NB4 (cell line): ENCODE measurements at regions not wholly inside any gene's neighbourhood (a gene's known extent, or its start where the extent isn't known, plus 50 kb on each side); places are given as distances from the start of the nearest gene placed in this dataset.

ENCODE experiments used
- DNase-seq: peaks from one replicate; pipeline ENCODE4 v3.0.0; 2010; ENCODE audit warnings: low read depth
- H3K4me3 ChIP-seq: one replicate; pipeline ENCODE4 v1.5.1; 2011; ENCODE audit warnings: mild to moderate bottlenecking, low read depth, low read length, moderate library complexity
- MAX ChIP-seq: IDR thresholded peaks from 2 replicates; pipeline ENCODE4 v1.6.1; 2011; ENCODE audit warnings: low read depth, low read length
- MYC ChIP-seq: IDR thresholded peaks from 2 replicates; pipeline ENCODE4 v1.6.1; 2011; ENCODE audit warnings: low read depth, low read length
- POLR2A ChIP-seq: IDR thresholded peaks from 2 replicates; pipeline ENCODE4 v1.6.1; 2011; ENCODE audit warnings: mild to moderate bottlenecking; ENCODE audit not compliant: insufficient read length; ENCODE audit errors: extremely low read depth
- TF ChIP-seq, protein P1 (sequence below): IDR thresholded peaks from one replicate; pipeline ENCODE4 v1.5.1; 2012; ENCODE audit warnings: low read depth, low read length

DNA sequence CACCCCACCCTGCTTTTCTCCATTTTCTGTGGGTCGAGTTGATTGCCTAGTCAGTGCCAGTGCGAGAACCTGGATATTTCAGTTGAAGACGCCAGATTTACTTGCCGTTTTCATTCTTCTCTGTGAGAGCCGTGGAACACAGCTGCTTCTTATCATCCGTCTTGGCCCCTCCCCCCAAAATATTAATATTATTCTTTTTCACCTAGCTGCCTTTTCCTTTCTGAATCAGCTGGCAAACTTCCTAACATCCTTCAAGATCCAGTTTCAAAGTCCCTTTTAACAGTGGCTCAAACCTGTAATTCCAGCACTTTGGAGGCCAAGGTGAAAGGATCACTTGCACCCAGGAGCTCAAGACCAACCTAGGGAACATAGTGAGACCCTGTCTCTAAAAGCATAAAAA lies 117.1 kb upstream of the RASA1 start:
- H3K4me3 ChIP-seq, result no peak overlapping the region
- TF ChIP-seq, protein P1, sequence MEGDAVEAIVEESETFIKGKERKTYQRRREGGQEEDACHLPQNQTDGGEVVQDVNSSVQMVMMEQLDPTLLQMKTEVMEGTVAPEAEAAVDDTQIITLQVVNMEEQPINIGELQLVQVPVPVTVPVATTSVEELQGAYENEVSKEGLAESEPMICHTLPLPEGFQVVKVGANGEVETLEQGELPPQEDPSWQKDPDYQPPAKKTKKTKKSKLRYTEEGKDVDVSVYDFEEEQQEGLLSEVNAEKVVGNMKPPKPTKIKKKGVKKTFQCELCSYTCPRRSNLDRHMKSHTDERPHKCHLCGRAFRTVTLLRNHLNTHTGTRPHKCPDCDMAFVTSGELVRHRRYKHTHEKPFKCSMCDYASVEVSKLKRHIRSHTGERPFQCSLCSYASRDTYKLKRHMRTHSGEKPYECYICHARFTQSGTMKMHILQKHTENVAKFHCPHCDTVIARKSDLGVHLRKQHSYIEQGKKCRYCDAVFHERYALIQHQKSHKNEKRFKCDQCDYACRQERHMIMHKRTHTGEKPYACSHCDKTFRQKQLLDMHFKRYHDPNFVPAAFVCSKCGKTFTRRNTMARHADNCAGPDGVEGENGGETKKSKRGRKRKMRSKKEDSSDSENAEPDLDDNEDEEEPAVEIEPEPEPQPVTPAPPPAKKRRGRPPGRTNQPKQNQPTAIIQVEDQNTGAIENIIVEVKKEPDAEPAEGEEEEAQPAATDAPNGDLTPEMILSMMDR, result no peak
- DNase-seq, result no peak

DNA sequence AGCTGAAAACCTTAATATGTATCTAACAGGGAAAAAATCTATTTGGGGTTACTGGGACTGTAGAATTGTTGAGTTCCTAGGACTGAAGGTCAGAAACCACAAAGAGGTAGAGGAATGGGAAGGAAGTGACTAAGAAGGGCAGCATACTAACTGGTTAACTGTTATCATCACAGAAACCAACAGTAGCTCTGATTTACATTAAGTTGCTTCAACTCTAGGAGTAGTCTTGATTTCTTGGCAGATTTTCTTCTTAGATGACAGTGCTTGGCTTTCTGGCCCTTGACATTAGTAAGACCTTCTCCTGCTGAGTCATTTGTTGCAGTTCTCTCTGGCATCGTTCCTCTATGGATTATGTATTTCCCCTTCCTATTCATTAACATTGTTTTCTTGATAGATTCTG lies 116.1 kb upstream of the RASA1 start:
- TF ChIP-seq POLR2A (no peak), MYC (no peak), MAX (no peak)
- TF ChIP-seq, protein P1, result no peak
- DNase-seq, result peak; percentile 47
- H3K4me3 ChIP-seq, result no peak overlapping the region

- TF ChIP-seq MAX, result no peak
- TF ChIP-seq MYC, result no peak
- no peak for TF ChIP-seq POLR2A
- TF ChIP-seq, protein P1, result no peak
- no peak overlapping the region for H3K4me3 ChIP-seq
- no peak for DNase-seq
Measured at GRCh38 chr5:87152886-87153285, 114.8 kb upstream of the RASA1 start.

- no peak overlapping the region for H3K4me3 ChIP-seq
- no peak for TF ChIP-seq POLR2A
- TF ChIP-seq MYC, result no peak
- no peak for TF ChIP-seq MAX
- TF ChIP-seq, protein P1, result no peak
- no peak for DNase-seq
Measured at GRCh38 chr5:87154191-87154590, 113.5 kb upstream of the RASA1 start.

DNA sequence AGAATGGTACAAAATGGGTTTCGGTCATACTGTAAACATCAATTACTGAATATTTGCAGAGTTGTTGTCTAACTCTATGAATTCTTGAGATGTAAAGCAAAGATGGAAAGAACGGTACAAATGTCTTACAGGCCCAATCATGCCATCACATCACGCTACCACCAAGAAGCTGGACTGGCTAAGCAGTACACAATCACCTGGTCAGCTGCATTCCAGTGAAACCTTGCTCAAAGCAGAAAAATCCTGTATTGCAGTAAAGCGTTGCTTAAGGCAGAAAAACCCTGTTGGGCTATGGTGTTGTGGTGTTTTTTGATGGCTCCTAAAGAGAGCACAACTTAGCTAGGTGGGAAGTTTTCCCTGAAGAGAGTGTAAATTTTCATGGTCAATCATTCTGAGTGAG lies 112.6 kb upstream of the RASA1 start:
- DNase-seq, result no peak
- TF ChIP-seq, protein P1, result no peak
- TF ChIP-seq MAX (no peak), MYC (no peak), POLR2A (no peak)

GRCh38 chr5:87156631-87157030 lies 111.1 kb upstream of the RASA1 start:
- TF ChIP-seq MYC (no peak), POLR2A (no peak), MAX (no peak)
- TF ChIP-seq, protein P1, result no peak

More for the DNA sequence above, 112.6 kb upstream of the RASA1 start:
- no peak overlapping the region for H3K4me3 ChIP-seq

More at GRCh38 chr5:87156631-87157030, 111.1 kb upstream of the RASA1 start:
- DNase-seq, result no peak
- H3K4me3 ChIP-seq, result no peak overlapping the region
